Stimulated activated CD4-positive, alpha-beta T cell treated with anti-CD3 and anti-CD28 coated beads, Interleukin-15, amount 100 ng/mL, for 48 hours (primary cell): ENCODE measurements at regions not wholly inside any gene's neighbourhood (a gene's known extent, or its start where the extent isn't known, plus 50 kb on each side); places are given as distances from the start of the nearest gene placed in this dataset.

ENCODE experiments used
- DNase-seq, 2 donors: peaks; one replicate each; pipeline ENCODE4 v3.0.0-alpha.2; 2020; ENCODE audit warnings: low read depth in 2 of 2

GRCh38 chr12:88996200-88996788 lies 356.0 kb downstream of the DUSP6 start:
- no peak for DNase-seq

GRCh38 chr12:88994971-88995370 lies 357.3 kb downstream of the DUSP6 start:
- no peak for DNase-seq

GRCh38 chr12:88994537-88994936 lies 357.8 kb downstream of the DUSP6 start:
- DNase-seq: no peak

- no peak for DNase-seq
Observed at GRCh38 chr12:88993651-88994050, 358.6 kb downstream of the DUSP6 start.

- DNase-seq: no peak
Observed at GRCh38 chr12:88986056-88986455, 366.2 kb downstream of the DUSP6 start.

- no peak for DNase-seq
Observed at GRCh38 chr12:88985631-88986030, 366.7 kb downstream of the DUSP6 start.

GRCh38 chr12:88985011-88985410 lies 367.3 kb downstream of the DUSP6 start:
- DNase-seq: no peak

- DNase-seq: no peak
Observed at GRCh38 chr12:88982694-88983093, 369.6 kb downstream of the DUSP6 start.

- no peak for DNase-seq
Observed at GRCh38 chr12:88977115-88977514, 375.2 kb downstream of the DUSP6 start.

- no peak for DNase-seq
Observed at GRCh38 chr12:88973998-88974397, 378.3 kb downstream of the DUSP6 start.

GRCh38 chr12:88970740-88971139 lies 381.6 kb downstream of the DUSP6 start:
- DNase-seq: no peak

- DNase-seq: no peak
Observed at GRCh38 chr12:88969127-88969526, 383.2 kb downstream of the DUSP6 start.

GRCh38 chr12:88960213-88960878 lies 380.1 kb upstream of the KITLG start:
- DNase-seq: no peak

GRCh38 chr12:88958946-88959345 lies 378.7 kb upstream of the KITLG start:
- no peak for DNase-seq

GRCh38 chr12:88958153-88958552 lies 377.9 kb upstream of the KITLG start:
- no peak for DNase-seq

- no peak for DNase-seq
Observed at GRCh38 chr12:88957358-88957757, 377.1 kb upstream of the KITLG start.

- no peak for DNase-seq
Observed at GRCh38 chr12:88955531-88955930, 375.3 kb upstream of the KITLG start.

- no peak for DNase-seq
Observed at GRCh38 chr12:88953029-88953586, 372.8 kb upstream of the KITLG start.

GRCh38 chr12:88952562-88952942 lies 372.3 kb upstream of the KITLG start:
- no peak for DNase-seq

- no peak for DNase-seq
Observed at GRCh38 chr12:88951860-88952561, 371.7 kb upstream of the KITLG start.

GRCh38 chr12:88951177-88951576 lies 370.9 kb upstream of the KITLG start:
- DNase-seq: no peak

GRCh38 chr12:88947486-88948043 lies 367.3 kb upstream of the KITLG start:
- DNase-seq: no peak
